NK-92 treated with Interleukin-12 subunit alpha and Interleukin-12 subunit beta, amount 100 ng/mL, for 24 hours (cell line): ENCODE measurements at regions not wholly inside any gene's neighbourhood (a gene's known extent, or its start where the extent isn't known, plus 50 kb on each side); places are given as distances from the start of the nearest gene placed in this dataset.
"Not testable (repeated sequence)": the region's sequence is repeated elsewhere in the genome, so short reads cannot be mapped to it uniquely, and the experiment has no call there.

Experiments
- DNase-seq: peaks from one replicate; lab custom pipeline; 2025; lab: John Stamatoyannopoulos, UW

- DNase-seq = no peak
These were observed 884.5 kb upstream of the GJE1 start for GRCh38 chr6:141248021-141248799.

GRCh38 chr6:141244366-141244765 is 888.4 kb upstream of the GJE1 start:
- DNase-seq = no peak

GRCh38 chr6:141242957-141243356 is 889.8 kb upstream of the GJE1 start:
- no peak for DNase-seq

GRCh38 chr6:141229296-141229695 is 903.4 kb upstream of the GJE1 start:
- no peak for DNase-seq

GRCh38 chr6:141218583-141218982 is 914.1 kb upstream of the GJE1 start:
- DNase-seq = no peak

GRCh38 chr6:141216726-141217125 is 916.0 kb upstream of the GJE1 start:
- no peak for DNase-seq

GRCh38 chr6:141212296-141212695 is 920.4 kb upstream of the GJE1 start:
- DNase-seq = no peak

GRCh38 chr6:141211845-141212244 is 920.9 kb upstream of the GJE1 start:
- DNase-seq = no peak

GRCh38 chr6:141210901-141211300 is 921.8 kb upstream of the GJE1 start:
- no peak for DNase-seq

- no peak for DNase-seq
These were observed 922.8 kb upstream of the GJE1 start for GRCh38 chr6:141209890-141210289.

GRCh38 chr6:141208101-141208500 is 924.6 kb upstream of the GJE1 start:
- DNase-seq = no peak

- DNase-seq = no peak
These were observed 928.7 kb upstream of the GJE1 start for GRCh38 chr6:141203902-141204575.

- no peak for DNase-seq
These were observed 930.1 kb upstream of the GJE1 start for GRCh38 chr6:141202626-141203025.

GRCh38 chr6:141199074-141199473 is 933.7 kb upstream of the GJE1 start:
- no peak for DNase-seq

GRCh38 chr6:141195251-141195832 is 937.4 kb upstream of the GJE1 start:
- DNase-seq = no peak

GRCh38 chr6:141183368-141183767 is 949.4 kb upstream of the GJE1 start:
- DNase-seq = no peak

GRCh38 chr6:141175458-141175857 is 957.3 kb upstream of the GJE1 start:
- not testable (repeated sequence) for DNase-seq

GRCh38 chr6:141174932-141175331 is 957.8 kb upstream of the GJE1 start:
- DNase-seq = no peak

- DNase-seq = no peak
These were observed 959.2 kb upstream of the GJE1 start for GRCh38 chr6:141173529-141173928.

GRCh38 chr6:141169419-141169818 is 963.3 kb upstream of the GJE1 start:
- DNase-seq = no peak

GRCh38 chr6:141167945-141168344 is 964.8 kb upstream of the GJE1 start:
- DNase-seq = no peak

- DNase-seq = no peak
These were observed 967.6 kb upstream of the GJE1 start for GRCh38 chr6:141165002-141165665.
